HEK293 (cell line): ENCODE measurements at regions not wholly inside any gene's neighbourhood (a gene's known extent, or its start where the extent isn't known, plus 50 kb on each side); places are given as distances from the start of the nearest gene placed in this dataset.
A peak's percentile ranks its signal among the peaks of the same experiment; 100 is the strongest.

Source experiments
- FEZF1 ChIP-seq: fragments of 450-650 bp; formaldehyde crosslinking; IDR thresholded peaks from 2 replicates; pipeline ENCODE4 v1.5.1; 2016; ENCODE audit warnings: missing biosample characterization, missing genetic modification characterization
- GLI2 ChIP-seq: fragments of 450-650 bp; formaldehyde crosslinking; IDR thresholded peaks from 2 replicates; pipeline ENCODE4; 2017; ENCODE audit warnings: missing biosample characterization, missing genetic modification characterization, low read depth, borderline replicate concordance
- HOXC10 ChIP-seq: sonication (generic); formaldehyde crosslinking; IDR thresholded peaks from 2 replicates; pipeline ENCODE4 v1.8.1; 2023; ENCODE audit warnings: mild to moderate bottlenecking, missing genetic modification reagents
- IKZF3 ChIP-seq: fragments of 450-650 bp; IDR thresholded peaks from 2 replicates; pipeline ENCODE4 v1.5.0; 2018; ENCODE audit warnings: missing biosample characterization, mild to moderate bottlenecking, missing genetic modification characterization, moderate library complexity
- KLF7 ChIP-seq: fragments of 450-650 bp; formaldehyde crosslinking; IDR thresholded peaks from 2 replicates; pipeline ENCODE4 v1.5.1; 2016; ENCODE audit warnings: missing biosample characterization, missing genetic modification characterization, borderline replicate concordance
- MEIS1 ChIP-seq: sonication (generic); formaldehyde crosslinking; IDR thresholded peaks from 2 replicates; pipeline ENCODE4 v1.8.1; 2022; ENCODE audit warnings: missing genetic modification reagents, mild to moderate bottlenecking, borderline replicate concordance
- OSR2 ChIP-seq: fragments of 450-650 bp; formaldehyde crosslinking; IDR thresholded peaks from 2 replicates; pipeline ENCODE4 v1.5.1; 2016; ENCODE audit warnings: missing biosample characterization, missing genetic modification characterization
- PATZ1 ChIP-seq: fragments of 450-650 bp; formaldehyde crosslinking; IDR thresholded peaks from 2 replicates; pipeline ENCODE4 v1.5.1; 2016; ENCODE audit warnings: missing biosample characterization, missing genetic modification characterization
- REPIN1 ChIP-seq: fragments of 450-650 bp; formaldehyde crosslinking; IDR thresholded peaks from 2 replicates; pipeline ENCODE4 v1.5.1; 2017; ENCODE audit warnings: missing biosample characterization, missing genetic modification characterization, low read depth
- SP7 ChIP-seq: fragments of 450-650 bp; formaldehyde crosslinking; IDR thresholded peaks from 2 replicates; pipeline ENCODE4 v1.5.1; 2016; ENCODE audit warnings: missing biosample characterization, missing genetic modification characterization
- TRIM28 ChIP-seq: IDR thresholded peaks from 2 replicates; pipeline ENCODE4 v1.6.1; 2011; ENCODE audit warnings: low read length, control low read depth, borderline replicate concordance
- YY1 ChIP-seq: fragments of 450-650 bp; formaldehyde crosslinking; IDR thresholded peaks from 2 replicates; pipeline ENCODE4 v1.5.1; 2018; ENCODE audit warnings: missing biosample characterization, missing genetic modification characterization
- ZBTB7A ChIP-seq: fragments of 450-650 bp; formaldehyde crosslinking; IDR thresholded peaks from 2 replicates; pipeline ENCODE4 v1.5.1; 2016; ENCODE audit warnings: low read depth, missing biosample characterization, missing genetic modification characterization
- ZFP37 ChIP-seq: fragments of 450-650 bp; formaldehyde crosslinking; IDR thresholded peaks from 2 replicates; pipeline ENCODE4 v1.5.1; 2016; ENCODE audit warnings: missing biosample characterization, missing genetic modification characterization
- ZNF112 ChIP-seq: fragments of 450-650 bp; formaldehyde crosslinking; IDR thresholded peaks from 2 replicates; pipeline ENCODE4 v1.5.0; 2017; ENCODE audit warnings: missing biosample characterization, missing genetic modification characterization
- ZNF324 ChIP-seq: fragments of 450-650 bp; formaldehyde crosslinking; IDR thresholded peaks from 2 replicates; pipeline ENCODE4 v1.5.1; 2016; ENCODE audit warnings: missing biosample characterization, missing genetic modification characterization
- ZNF394 ChIP-seq: fragments of 450-650 bp; formaldehyde crosslinking; IDR thresholded peaks from 2 replicates; pipeline ENCODE4 v1.5.1; 2016; ENCODE audit warnings: missing biosample characterization, missing genetic modification characterization, mild to moderate bottlenecking, moderate library complexity, borderline replicate concordance
- ZNF423 ChIP-seq: fragments of 450-650 bp; formaldehyde crosslinking; IDR thresholded peaks from 2 replicates; pipeline ENCODE4 v1.5.1; 2016; ENCODE audit warnings: missing biosample characterization, missing genetic modification characterization
- ZNF48 ChIP-seq: fragments of 450-650 bp; formaldehyde crosslinking; IDR thresholded peaks from 2 replicates; pipeline ENCODE4 v1.5.1; 2016; ENCODE audit warnings: missing biosample characterization, missing genetic modification characterization
- ZNF548 ChIP-seq: fragments of 450-650 bp; formaldehyde crosslinking; IDR thresholded peaks from 2 replicates; pipeline ENCODE4 v1.5.1; 2016; ENCODE audit warnings: missing biosample characterization, missing genetic modification characterization
- ZNF624 ChIP-seq: fragments of 450-650 bp; formaldehyde crosslinking; IDR thresholded peaks from 2 replicates; pipeline ENCODE4 v1.5.1; 2017; ENCODE audit warnings: missing biosample characterization, missing genetic modification characterization
- ZNF629 ChIP-seq: fragments of 450-650 bp; formaldehyde crosslinking; IDR thresholded peaks from 2 replicates; pipeline ENCODE4 v1.5.1; 2017; ENCODE audit warnings: missing biosample characterization, missing genetic modification characterization
- ZNF664 ChIP-seq: fragments of 450-650 bp; formaldehyde crosslinking; IDR thresholded peaks from 2 replicates; pipeline ENCODE4 v1.5.1; 2016; ENCODE audit warnings: missing biosample characterization, missing genetic modification characterization
- ZNF776 ChIP-seq: fragments of 450-650 bp; formaldehyde crosslinking; IDR thresholded peaks from 2 replicates; pipeline ENCODE4 v1.5.0; 2017; ENCODE audit warnings: missing biosample characterization, missing genetic modification characterization, borderline replicate concordance
- ZSCAN23 ChIP-seq: fragments of 450-650 bp; formaldehyde crosslinking; IDR thresholded peaks from 2 replicates; pipeline ENCODE4 v1.5.1; 2016; ENCODE audit warnings: missing biosample characterization, missing genetic modification characterization
- TF ChIP-seq, protein P1 (sequence below): fragments of 450-650 bp; formaldehyde crosslinking; IDR thresholded peaks from 2 replicates; pipeline ENCODE4 v1.5.1; 2017; ENCODE audit warnings: missing biosample characterization, missing genetic modification characterization
- TF ChIP-seq, protein P2 (sequence below): fragments of 450-650 bp; formaldehyde crosslinking; IDR thresholded peaks from 2 replicates; pipeline ENCODE4 v1.5.1; 2017; ENCODE audit warnings: missing biosample characterization, mild to moderate bottlenecking, missing genetic modification characterization, moderate library complexity
- TF ChIP-seq, protein P3 (sequence below): fragments of 450-650 bp; formaldehyde crosslinking; IDR thresholded peaks from 2 replicates; pipeline ENCODE4 v1.5.1; 2016; ENCODE audit warnings: missing biosample characterization, missing genetic modification characterization
- TF ChIP-seq, protein P4 (sequence below): fragments of 450-650 bp; formaldehyde crosslinking; IDR thresholded peaks from 2 replicates; pipeline ENCODE4 v1.5.1; 2016; ENCODE audit warnings: missing biosample characterization, missing genetic modification characterization

DNA sequence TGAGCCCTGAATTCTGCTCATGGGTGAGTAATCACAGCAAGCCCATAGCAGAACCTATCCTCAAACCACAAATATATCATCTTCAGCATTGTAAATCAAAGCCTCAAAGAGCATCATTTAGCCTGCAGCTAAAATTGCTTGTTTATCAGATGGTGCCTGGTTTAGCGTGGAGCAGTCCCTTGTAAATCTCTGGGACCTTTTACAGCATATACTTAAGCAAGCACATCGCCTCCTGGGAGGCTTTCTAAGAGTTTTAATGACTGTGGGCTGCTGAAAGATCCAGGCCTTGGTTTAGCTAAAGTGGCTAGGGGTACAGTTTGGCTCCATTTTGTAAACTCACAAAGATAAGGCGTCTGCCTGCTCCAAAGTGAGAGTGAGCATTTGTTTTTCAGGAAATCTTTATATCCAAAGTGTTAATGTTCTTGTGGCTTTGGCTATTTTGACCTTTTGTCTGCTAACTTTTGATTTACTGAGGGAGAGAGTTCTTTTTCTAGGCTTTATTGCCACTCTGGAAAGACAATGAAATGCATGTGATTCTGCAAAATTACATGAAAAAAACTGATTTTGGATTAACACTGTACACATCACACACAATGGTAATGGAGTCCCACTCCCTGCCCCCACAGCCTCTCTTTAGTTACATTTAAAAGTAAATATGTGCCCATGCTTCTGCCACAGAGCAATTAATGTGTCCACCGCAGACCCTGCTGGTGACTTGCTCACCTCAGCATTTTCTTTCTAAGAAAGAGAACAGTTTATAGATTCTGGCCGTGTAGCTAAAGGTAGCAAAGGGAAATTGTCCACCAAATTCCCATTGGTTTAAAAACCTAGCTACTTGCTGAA is 194.8 kb downstream of the LNPK start (continued):
- TF ChIP-seq ZNF48 (tag by site-specific recombination) (no peak), MEIS1 (peak; percentile 74; the same call in 1 of the 2 replicates), TRIM28 (peak; percentile 98), ZNF394 (peak; percentile 74), GLI2 (tag by site-specific recombination) (peak; percentile 83; the same call in 1 of the 2 replicates), ZNF624 (tag by site-specific recombination) (no peak), ZNF664 (tag by site-specific recombination) (peak; percentile 21), ZNF423 (tag by site-specific recombination) (peak; percentile 24; the same call in 1 of the 2 replicates), KLF7 (tag by site-specific recombination) (peak; percentile 25; the same call in 1 of the 2 replicates), ZNF324 (tag by site-specific recombination) (no peak), ZFP37 (tag by site-specific recombination) (0 out of 2 replicates have a peak, but pooled peaks have one; percentile 68), IKZF3 (tag by site-specific recombination) (peak; percentile 92), FEZF1 (peak; percentile 99), REPIN1 (tag by site-specific recombination) (no peak), ZBTB7A (tag by site-specific recombination) (no peak), PATZ1 (tag by site-specific recombination) (peak; percentile 32; the same call in 1 of the 2 replicates), ZNF776 (tag by site-specific recombination) (no peak), ZNF629 (tag by site-specific recombination) (peak; percentile 86), SP7 (tag by site-specific recombination) (peak; percentile 99), ZNF112 (tag by site-specific recombination) (no peak), ZSCAN23 (0 out of 2 replicates have a peak, but pooled peaks have one; percentile 60), HOXC10 (no peak), ZNF548 (tag by site-specific recombination) (no peak), OSR2 (tag by site-specific recombination) (peak; percentile 94), YY1 (peak; percentile 53)
- TF ChIP-seq, protein P1, sequence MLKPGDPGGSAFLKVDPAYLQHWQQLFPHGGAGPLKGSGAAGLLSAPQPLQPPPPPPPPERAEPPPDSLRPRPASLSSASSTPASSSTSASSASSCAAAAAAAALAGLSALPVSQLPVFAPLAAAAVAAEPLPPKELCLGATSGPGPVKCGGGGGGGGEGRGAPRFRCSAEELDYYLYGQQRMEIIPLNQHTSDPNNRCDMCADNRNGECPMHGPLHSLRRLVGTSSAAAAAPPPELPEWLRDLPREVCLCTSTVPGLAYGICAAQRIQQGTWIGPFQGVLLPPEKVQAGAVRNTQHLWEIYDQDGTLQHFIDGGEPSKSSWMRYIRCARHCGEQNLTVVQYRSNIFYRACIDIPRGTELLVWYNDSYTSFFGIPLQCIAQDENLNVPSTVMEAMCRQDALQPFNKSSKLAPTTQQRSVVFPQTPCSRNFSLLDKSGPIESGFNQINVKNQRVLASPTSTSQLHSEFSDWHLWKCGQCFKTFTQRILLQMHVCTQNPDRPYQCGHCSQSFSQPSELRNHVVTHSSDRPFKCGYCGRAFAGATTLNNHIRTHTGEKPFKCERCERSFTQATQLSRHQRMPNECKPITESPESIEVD (tag by site-specific recombination) = peak; percentile 97
- TF ChIP-seq, protein P2, sequence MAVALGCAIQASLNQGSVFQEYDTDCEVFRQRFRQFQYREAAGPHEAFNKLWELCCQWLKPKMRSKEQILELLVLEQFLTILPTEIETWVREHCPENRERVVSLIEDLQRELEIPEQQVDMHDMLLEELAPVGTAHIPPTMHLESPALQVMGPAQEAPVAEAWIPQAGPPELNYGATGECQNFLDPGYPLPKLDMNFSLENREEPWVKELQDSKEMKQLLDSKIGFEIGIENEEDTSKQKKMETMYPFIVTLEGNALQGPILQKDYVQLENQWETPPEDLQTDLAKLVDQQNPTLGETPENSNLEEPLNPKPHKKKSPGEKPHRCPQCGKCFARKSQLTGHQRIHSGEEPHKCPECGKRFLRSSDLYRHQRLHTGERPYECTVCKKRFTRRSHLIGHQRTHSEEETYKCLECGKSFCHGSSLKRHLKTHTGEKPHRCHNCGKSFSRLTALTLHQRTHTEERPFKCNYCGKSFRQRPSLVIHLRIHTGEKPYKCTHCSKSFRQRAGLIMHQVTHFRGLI (tag by site-specific recombination) = no peak
- TF ChIP-seq, protein P3, sequence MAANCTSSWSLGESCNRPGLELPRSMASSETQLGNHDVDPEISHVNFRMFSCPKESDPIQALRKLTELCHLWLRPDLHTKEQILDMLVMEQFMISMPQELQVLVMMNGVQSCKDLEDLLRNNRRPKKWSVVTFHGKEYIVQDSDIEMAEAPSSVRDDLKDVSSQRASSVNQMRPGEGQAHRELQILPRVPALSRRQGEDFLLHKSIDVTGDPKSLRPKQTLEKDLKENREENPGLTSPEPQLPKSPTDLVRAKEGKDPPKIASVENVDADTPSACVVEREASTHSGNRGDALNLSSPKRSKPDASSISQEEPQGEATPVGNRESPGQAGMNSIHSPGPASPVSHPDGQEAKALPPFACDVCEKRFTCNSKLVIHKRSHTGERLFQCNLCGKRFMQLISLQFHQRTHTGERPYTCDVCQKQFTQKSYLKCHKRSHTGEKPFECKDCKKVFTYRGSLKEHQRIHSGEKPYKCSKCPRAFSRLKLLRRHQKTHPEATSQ = no peak
- TF ChIP-seq, protein P4, sequence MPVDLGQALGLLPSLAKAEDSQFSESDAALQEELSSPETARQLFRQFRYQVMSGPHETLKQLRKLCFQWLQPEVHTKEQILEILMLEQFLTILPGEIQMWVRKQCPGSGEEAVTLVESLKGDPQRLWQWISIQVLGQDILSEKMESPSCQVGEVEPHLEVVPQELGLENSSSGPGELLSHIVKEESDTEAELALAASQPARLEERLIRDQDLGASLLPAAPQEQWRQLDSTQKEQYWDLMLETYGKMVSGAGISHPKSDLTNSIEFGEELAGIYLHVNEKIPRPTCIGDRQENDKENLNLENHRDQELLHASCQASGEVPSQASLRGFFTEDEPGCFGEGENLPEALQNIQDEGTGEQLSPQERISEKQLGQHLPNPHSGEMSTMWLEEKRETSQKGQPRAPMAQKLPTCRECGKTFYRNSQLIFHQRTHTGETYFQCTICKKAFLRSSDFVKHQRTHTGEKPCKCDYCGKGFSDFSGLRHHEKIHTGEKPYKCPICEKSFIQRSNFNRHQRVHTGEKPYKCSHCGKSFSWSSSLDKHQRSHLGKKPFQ (tag by site-specific recombination) = peak; percentile 79
